Limb (tissue), 2 donors: ENCODE measurements at regions not wholly inside any gene's neighbourhood (a gene's known extent, or its start where the extent isn't known, plus 50 kb on each side); places are given as distances from the start of the nearest gene placed in this dataset.

Experiments
- DNase-seq, 2 donors: peaks; one replicate each; pipeline ENCODE4 v3.0.0-alpha.2; 2016; ENCODE audit errors: extremely low spot score in 2 of 2

GRCh38 chr18:8536231-8536630 is 73.0 kb upstream of the RAB12 start:
- no peak for DNase-seq

GRCh38 chr18:8536922-8537321 is 72.3 kb upstream of the RAB12 start:
- no peak for DNase-seq

- no peak for DNase-seq
These were observed 71.8 kb upstream of the RAB12 start for GRCh38 chr18:8537400-8537799.

GRCh38 chr18:8538935-8539334 is 70.3 kb upstream of the RAB12 start:
- DNase-seq, result no peak

GRCh38 chr18:8546677-8547076 is 62.6 kb upstream of the RAB12 start:
- DNase-seq, result no peak

GRCh38 chr18:8548186-8548585 is 61.1 kb upstream of the RAB12 start:
- DNase-seq, result peak in 1 of 2 donors; percentile 34

GRCh38 chr18:8549254-8549757 is 59.9 kb upstream of the RAB12 start:
- no peak for DNase-seq

GRCh38 chr18:8552151-8552550 is 57.1 kb upstream of the RAB12 start:
- DNase-seq, result no peak

GRCh38 chr18:8554354-8554753 is 54.9 kb upstream of the RAB12 start:
- no peak for DNase-seq

GRCh38 chr18:8556424-8556823 is 52.8 kb upstream of the RAB12 start:
- no peak for DNase-seq
